ENCODE measurements at regions not wholly inside any gene's neighbourhood (a gene's known extent, or its start where the extent isn't known, plus 50 kb on each side); places are given as distances from the start of the nearest gene placed in this dataset.
A peak's percentile ranks its signal among the peaks of the same experiment; 100 is the strongest.

DNA sequence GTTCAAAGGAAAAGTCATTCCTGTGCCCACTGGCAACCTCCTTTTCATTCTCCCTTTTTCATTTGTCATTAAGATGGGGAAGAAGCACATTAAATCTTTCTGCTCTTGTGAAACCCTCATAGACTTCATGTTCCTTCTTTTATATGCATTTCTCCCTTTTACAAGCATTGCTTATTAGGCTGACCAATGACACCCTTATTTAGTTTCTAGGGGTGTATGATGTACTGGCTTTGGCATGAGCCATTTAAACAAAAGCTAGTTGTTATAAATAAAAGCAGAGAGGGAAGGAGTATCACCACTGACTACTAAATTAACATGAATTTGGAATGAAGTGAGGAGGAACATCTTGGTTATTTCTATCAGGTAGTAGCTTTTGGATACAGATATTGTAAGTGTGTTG is 68.2 kb upstream of the PCDH9 start:
- Histone ChIP-seq H3K4me3 (ENCODE audit: low read length) (no peak overlapping the region), H3K79me2 (ENCODE audit: low read length) (no peaks in the 10 kb centered on the region), H2AFZ (ENCODE audit: low read length) (no peak overlapping the region), H3K36me3 (ENCODE audit: low read depth, low read length) (no peaks in the 10 kb centered on the region), H3K4me1 (ENCODE audit: insufficient read depth, low read length) (peaks cover 11% of the 10 kb centered on the region; the same call in 1 of the 2 replicates), H3K9me2 (replicated peaks; ENCODE audit: low read length) (no peaks in the 10 kb centered on the region), H4K20me1 (ENCODE audit: low read length) (no peaks in the 10 kb centered on the region), H3K9ac (ENCODE audit: low read length) (no peak overlapping the region), H3K4me2 (ENCODE audit: low read length) (no peak overlapping the region), H3K9me3 (ENCODE audit: low read length) (no peaks in the 10 kb centered on the region), H3F3A (ENCODE audit: low read length, unreplicated experiment) (no peaks in the 10 kb centered on the region), H3K27ac (ENCODE audit: low read length) (no peak overlapping the region), H3K27me3 (ENCODE audit: low read length) (no peaks in the 10 kb centered on the region)
- intact Hi-C loops (cut with micrococcal nuclease) = no loop called here
- ChIA-PET POLR2A (ENCODE audit: unreplicated experiment) (no interaction called here), CTCF (no interaction called here)
- DNase-seq (no peak), ATAC-seq (no peak)
- BruUV-seq (replicated peaks) = no TSS peak
- TF ChIP-seq EZH2 (IDR thresholded peaks at IDR 0.05; ENCODE audit: low read length, unreplicated experiment) (no peak), EZH2phosphoT487 (IDR thresholded peaks at IDR 0.05; ENCODE audit: borderline replicate concordance, low read length) (no peak)
- TF ChIP-seq, protein P1, sequence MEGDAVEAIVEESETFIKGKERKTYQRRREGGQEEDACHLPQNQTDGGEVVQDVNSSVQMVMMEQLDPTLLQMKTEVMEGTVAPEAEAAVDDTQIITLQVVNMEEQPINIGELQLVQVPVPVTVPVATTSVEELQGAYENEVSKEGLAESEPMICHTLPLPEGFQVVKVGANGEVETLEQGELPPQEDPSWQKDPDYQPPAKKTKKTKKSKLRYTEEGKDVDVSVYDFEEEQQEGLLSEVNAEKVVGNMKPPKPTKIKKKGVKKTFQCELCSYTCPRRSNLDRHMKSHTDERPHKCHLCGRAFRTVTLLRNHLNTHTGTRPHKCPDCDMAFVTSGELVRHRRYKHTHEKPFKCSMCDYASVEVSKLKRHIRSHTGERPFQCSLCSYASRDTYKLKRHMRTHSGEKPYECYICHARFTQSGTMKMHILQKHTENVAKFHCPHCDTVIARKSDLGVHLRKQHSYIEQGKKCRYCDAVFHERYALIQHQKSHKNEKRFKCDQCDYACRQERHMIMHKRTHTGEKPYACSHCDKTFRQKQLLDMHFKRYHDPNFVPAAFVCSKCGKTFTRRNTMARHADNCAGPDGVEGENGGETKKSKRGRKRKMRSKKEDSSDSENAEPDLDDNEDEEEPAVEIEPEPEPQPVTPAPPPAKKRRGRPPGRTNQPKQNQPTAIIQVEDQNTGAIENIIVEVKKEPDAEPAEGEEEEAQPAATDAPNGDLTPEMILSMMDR (conservative IDR thresholded peaks at IDR 0.05; ENCODE audit: low read depth, low read length) = no peak

GRCh38 chr13:67296511-67296910 is 66.4 kb upstream of the PCDH9 start:
- ChIA-PET POLR2A (ENCODE audit: unreplicated experiment) (no interaction called here), CTCF (no interaction called here)
- H3K9me3 ChIP-seq (ENCODE audit: low read length) = no peaks in the 10 kb centered on the region
- peak; percentile 58 for ATAC-seq
- no peaks in the 10 kb centered on the region for H3K27me3 ChIP-seq (ENCODE audit: low read length)
- H3K4me3 ChIP-seq (ENCODE audit: low read length) = no peak overlapping the region
- no TSS peak for BruUV-seq (replicated peaks)
- no peaks in the 10 kb centered on the region for H3K36me3 ChIP-seq (ENCODE audit: low read depth, low read length)
- no peaks in the 10 kb centered on the region for H3K9me2 ChIP-seq (replicated peaks; ENCODE audit: low read length)
- H3K4me1 ChIP-seq (ENCODE audit: insufficient read depth, low read length) = peaks cover 8% of the 10 kb centered on the region; the same call in 1 of the 2 replicates
- H4K20me1 ChIP-seq (ENCODE audit: low read length) = no peaks in the 10 kb centered on the region
- TF ChIP-seq EZH2phosphoT487 (IDR thresholded peaks at IDR 0.05; ENCODE audit: borderline replicate concordance, low read length) = no peak
- TF ChIP-seq EZH2 (IDR thresholded peaks at IDR 0.05; ENCODE audit: low read length, unreplicated experiment) = no peak
- TF ChIP-seq, protein P1 (conservative IDR thresholded peaks at IDR 0.05; ENCODE audit: low read depth, low read length) = no peak
- no peak overlapping the region for H2AFZ ChIP-seq (ENCODE audit: low read length)
- H3K4me2 ChIP-seq (ENCODE audit: low read length) = no peak overlapping the region
- peak; percentile 43 for DNase-seq
- no peak overlapping the region for H3K27ac ChIP-seq (ENCODE audit: low read length)
- no peaks in the 10 kb centered on the region for H3K79me2 ChIP-seq (ENCODE audit: low read length)
- H3K9ac ChIP-seq (ENCODE audit: low read length) = no peak overlapping the region
- intact Hi-C loops (cut with micrococcal nuclease) = no loop called here
- no peaks in the 10 kb centered on the region for H3F3A ChIP-seq (ENCODE audit: low read length, unreplicated experiment)

- Histone ChIP-seq H3F3A (ENCODE audit: low read length, unreplicated experiment) (no peaks in the 10 kb centered on the region), H3K27me3 (ENCODE audit: low read length) (no peaks in the 10 kb centered on the region), H3K4me3 (ENCODE audit: low read length) (no peak overlapping the region), H2AFZ (ENCODE audit: low read length) (no peak overlapping the region), H3K27ac (ENCODE audit: low read length) (no peak overlapping the region), H3K9me2 (replicated peaks; ENCODE audit: low read length) (no peaks in the 10 kb centered on the region), H3K9me3 (ENCODE audit: low read length) (no peaks in the 10 kb centered on the region), H3K79me2 (ENCODE audit: low read length) (no peaks in the 10 kb centered on the region), H4K20me1 (ENCODE audit: low read length) (no peaks in the 10 kb centered on the region), H3K9ac (ENCODE audit: low read length) (no peak overlapping the region), H3K4me1 (ENCODE audit: insufficient read depth, low read length) (no peaks in the 10 kb centered on the region), H3K4me2 (ENCODE audit: low read length) (no peak overlapping the region), H3K36me3 (ENCODE audit: low read depth, low read length) (no peaks in the 10 kb centered on the region)
- no TSS peak for BruUV-seq (replicated peaks)
- DNase-seq = no peak
- CTCF ChIA-PET = no interaction called here
- intact Hi-C loops (cut with micrococcal nuclease) = no loop called here
- ATAC-seq = no peak
- POLR2A ChIA-PET (ENCODE audit: unreplicated experiment) = no interaction called here
- TF ChIP-seq EZH2phosphoT487 (IDR thresholded peaks at IDR 0.05; ENCODE audit: borderline replicate concordance, low read length) (no peak), EZH2 (IDR thresholded peaks at IDR 0.05; ENCODE audit: low read length, unreplicated experiment) (no peak)
- TF ChIP-seq, protein P1 (conservative IDR thresholded peaks at IDR 0.05; ENCODE audit: low read depth, low read length) = no peak
Measured at GRCh38 chr13:67292886-67293285, 62.8 kb upstream of the PCDH9 start.

Measured in PC-3 (cell line).